ENCODE measurements at regions not wholly inside any gene's neighbourhood (a gene's known extent, or its start where the extent isn't known, plus 50 kb on each side); places are given as distances from the start of the nearest gene placed in this dataset.
"Not testable (repeated sequence)": the region's sequence is repeated elsewhere in the genome, so short reads cannot be mapped to it uniquely, and the experiment has no call there.

DNA sequence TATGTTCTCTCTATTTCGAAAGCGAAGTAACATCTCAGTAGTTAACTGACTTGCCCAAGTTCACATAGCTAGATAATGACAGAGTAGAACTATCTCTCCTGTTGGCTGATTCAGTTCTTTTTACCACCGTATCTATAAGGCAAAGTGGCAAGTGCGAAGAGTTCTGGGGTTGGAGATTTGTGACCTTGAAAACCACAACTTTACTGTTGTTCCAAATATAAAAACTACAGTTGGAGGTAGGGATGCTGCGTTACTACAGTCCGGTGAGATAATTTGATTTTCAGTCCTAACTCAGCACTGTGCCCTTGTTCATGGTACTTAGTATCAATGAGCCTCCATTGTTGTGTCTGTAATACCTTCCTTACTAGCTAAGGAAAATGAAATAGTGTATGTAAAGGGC lies 71.2 kb upstream of the GOLGA8B start:
- H3K27me3 ChIP-seq (ENCODE audit: control insufficient read depth, extremely low read depth, insufficient read depth, low read length): no peaks in the 10 kb centered on the region
- no peak overlapping the region for H3K4me3 ChIP-seq (ENCODE audit: control insufficient read depth in 2 of 3, extremely low read depth in 1 of 3, insufficient read depth in 2 of 3, low read depth in 1 of 3, low read length in 3 of 3)
- no peaks in the 10 kb centered on the region for H3K36me3 ChIP-seq (ENCODE audit: control insufficient read depth in 2 of 2, extremely low read depth in 1 of 2, insufficient read depth in 2 of 2, low read length in 2 of 2)
- no peak overlapping the region for H3K9ac ChIP-seq (ENCODE audit: control insufficient read depth, extremely low read depth, insufficient read depth, low read length)
- no peaks in the 10 kb centered on the region for H3K9me1 ChIP-seq (ENCODE audit: control insufficient read depth, extremely low read depth, insufficient read depth, low read length)
- FAIRE-seq (no peak), DNase-seq (ENCODE audit: low read depth, low spot score) (no peak)
- no peaks in the 10 kb centered on the region for H3K4me1 ChIP-seq (ENCODE audit: control insufficient read depth, extremely low read depth, insufficient read depth, low read length)
- no peak overlapping the region for H3K27ac ChIP-seq (ENCODE audit: control insufficient read depth, insufficient read depth, low read length)
- H2AFZ ChIP-seq (ENCODE audit: control insufficient read depth, low read length): no peak overlapping the region
- no peaks in the 10 kb centered on the region for H3K9me3 ChIP-seq (ENCODE audit: control insufficient read depth, low read depth, low read length)
- no peak overlapping the region for H3K4me2 ChIP-seq (ENCODE audit: control insufficient read depth, extremely low read depth, insufficient read depth, low read depth, low read length)
- TF ChIP-seq, protein P1, sequence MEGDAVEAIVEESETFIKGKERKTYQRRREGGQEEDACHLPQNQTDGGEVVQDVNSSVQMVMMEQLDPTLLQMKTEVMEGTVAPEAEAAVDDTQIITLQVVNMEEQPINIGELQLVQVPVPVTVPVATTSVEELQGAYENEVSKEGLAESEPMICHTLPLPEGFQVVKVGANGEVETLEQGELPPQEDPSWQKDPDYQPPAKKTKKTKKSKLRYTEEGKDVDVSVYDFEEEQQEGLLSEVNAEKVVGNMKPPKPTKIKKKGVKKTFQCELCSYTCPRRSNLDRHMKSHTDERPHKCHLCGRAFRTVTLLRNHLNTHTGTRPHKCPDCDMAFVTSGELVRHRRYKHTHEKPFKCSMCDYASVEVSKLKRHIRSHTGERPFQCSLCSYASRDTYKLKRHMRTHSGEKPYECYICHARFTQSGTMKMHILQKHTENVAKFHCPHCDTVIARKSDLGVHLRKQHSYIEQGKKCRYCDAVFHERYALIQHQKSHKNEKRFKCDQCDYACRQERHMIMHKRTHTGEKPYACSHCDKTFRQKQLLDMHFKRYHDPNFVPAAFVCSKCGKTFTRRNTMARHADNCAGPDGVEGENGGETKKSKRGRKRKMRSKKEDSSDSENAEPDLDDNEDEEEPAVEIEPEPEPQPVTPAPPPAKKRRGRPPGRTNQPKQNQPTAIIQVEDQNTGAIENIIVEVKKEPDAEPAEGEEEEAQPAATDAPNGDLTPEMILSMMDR (optimal IDR thresholded peaks at IDR 0.05 in 1 of 3, IDR thresholded peaks at IDR 0.05 in 1 of 3, conservative IDR thresholded peaks at IDR 0.05 in 1 of 3; ENCODE audit: extremely low read depth in 1 of 3, insufficient read depth in 2 of 3, low read length in 3 of 3): no peak
- no peak for TF ChIP-seq EZH2 (IDR thresholded peaks at IDR 0.05; ENCODE audit: low read length)
- H3K79me2 ChIP-seq (ENCODE audit: control insufficient read depth, insufficient read depth, low read length): no peaks in the 10 kb centered on the region
- no peaks in the 10 kb centered on the region for H4K20me1 ChIP-seq (ENCODE audit: control insufficient read depth, extremely low read depth, insufficient read depth, low read length)
- dilution Hi-C loops (cut with MboI; ENCODE audit: extremely low pct_ligation_motif_present, low sequenced_read_pairs): no loop called here

DNA sequence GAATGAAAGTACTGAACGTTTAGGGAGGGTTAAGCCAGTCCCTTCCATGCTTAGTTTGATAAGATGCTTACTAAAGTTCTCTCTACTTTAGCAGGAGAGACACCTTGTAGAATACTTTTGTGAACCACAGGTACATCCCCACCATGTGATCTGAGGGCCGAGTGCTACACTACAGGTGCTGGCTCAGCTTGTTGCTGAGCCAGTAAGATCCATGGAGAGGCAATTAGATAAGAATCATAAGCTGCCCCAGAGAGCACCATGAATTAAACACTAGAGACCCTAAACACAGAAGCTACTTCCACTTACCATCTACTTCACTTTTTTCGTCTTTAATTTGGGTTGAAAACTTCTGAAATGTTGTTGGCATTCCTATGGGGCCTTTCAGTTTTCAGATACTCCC lies 70.5 kb upstream of the GOLGA8B start:
- Histone ChIP-seq H3K27ac (ENCODE audit: control insufficient read depth, insufficient read depth, low read length) (no peak overlapping the region), H3K36me3 (ENCODE audit: control insufficient read depth in 2 of 2, extremely low read depth in 1 of 2, insufficient read depth in 2 of 2, low read length in 2 of 2) (no peaks in the 10 kb centered on the region), H3K79me2 (ENCODE audit: control insufficient read depth, insufficient read depth, low read length) (no peaks in the 10 kb centered on the region), H3K4me1 (ENCODE audit: control insufficient read depth, extremely low read depth, insufficient read depth, low read length) (no peaks in the 10 kb centered on the region), H3K9me1 (ENCODE audit: control insufficient read depth, extremely low read depth, insufficient read depth, low read length) (no peaks in the 10 kb centered on the region), H3K9me3 (ENCODE audit: control insufficient read depth, low read depth, low read length) (no peaks in the 10 kb centered on the region), H3K4me3 (ENCODE audit: control insufficient read depth in 2 of 3, extremely low read depth in 1 of 3, insufficient read depth in 2 of 3, low read depth in 1 of 3, low read length in 3 of 3) (no peak overlapping the region), H3K27me3 (ENCODE audit: control insufficient read depth, extremely low read depth, insufficient read depth, low read length) (no peaks in the 10 kb centered on the region), H3K9ac (ENCODE audit: control insufficient read depth, extremely low read depth, insufficient read depth, low read length) (no peak overlapping the region), H2AFZ (ENCODE audit: control insufficient read depth, low read length) (no peak overlapping the region), H4K20me1 (ENCODE audit: control insufficient read depth, extremely low read depth, insufficient read depth, low read length) (no peaks in the 10 kb centered on the region), H3K4me2 (ENCODE audit: control insufficient read depth, extremely low read depth, insufficient read depth, low read depth, low read length) (no peak overlapping the region)
- dilution Hi-C loops (cut with MboI; ENCODE audit: extremely low pct_ligation_motif_present, low sequenced_read_pairs): no loop called here
- DNase-seq (ENCODE audit: low read depth, low spot score) (no peak), FAIRE-seq (no peak)
- TF ChIP-seq, protein P1 (optimal IDR thresholded peaks at IDR 0.05 in 1 of 3, IDR thresholded peaks at IDR 0.05 in 1 of 3, conservative IDR thresholded peaks at IDR 0.05 in 1 of 3; ENCODE audit: extremely low read depth in 1 of 3, insufficient read depth in 2 of 3, low read length in 3 of 3): no peak
- no peak for TF ChIP-seq EZH2 (IDR thresholded peaks at IDR 0.05; ENCODE audit: low read length)

DNA sequence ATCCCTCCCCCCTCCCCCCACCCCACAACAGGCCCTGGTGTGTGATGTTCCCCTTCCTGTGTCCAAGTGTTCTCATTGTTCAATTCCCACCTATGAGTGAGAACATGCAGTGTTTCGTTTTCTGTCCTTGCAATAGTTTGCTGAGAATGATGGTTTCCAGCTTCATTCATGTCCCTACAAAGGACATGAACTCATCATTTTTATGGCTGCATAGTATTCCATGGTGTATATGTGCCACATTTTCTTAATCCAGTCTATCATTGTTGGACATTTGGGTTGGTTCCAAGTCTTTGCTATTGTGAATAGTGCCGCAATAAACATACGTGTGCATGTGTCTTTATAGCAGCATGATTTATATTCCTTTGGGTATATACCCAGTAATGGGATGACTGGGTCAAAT lies 69.9 kb upstream of the GOLGA8B start:
- dilution Hi-C loops (cut with MboI; ENCODE audit: extremely low pct_ligation_motif_present, low sequenced_read_pairs); H2AFZ ChIP-seq (ENCODE audit: control insufficient read depth, low read length); H3K27ac ChIP-seq (ENCODE audit: control insufficient read depth, insufficient read depth, low read length); H3K4me2 ChIP-seq (ENCODE audit: control insufficient read depth, extremely low read depth, insufficient read depth, low read depth, low read length); H3K4me1 ChIP-seq (ENCODE audit: control insufficient read depth, extremely low read depth, insufficient read depth, low read length); H3K36me3 ChIP-seq (ENCODE audit: control insufficient read depth in 2 of 2, extremely low read depth in 1 of 2, insufficient read depth in 2 of 2, low read length in 2 of 2); H3K27me3 ChIP-seq (ENCODE audit: control insufficient read depth, extremely low read depth, insufficient read depth, low read length); H3K9me1 ChIP-seq (ENCODE audit: control insufficient read depth, extremely low read depth, insufficient read depth, low read length); H3K79me2 ChIP-seq (ENCODE audit: control insufficient read depth, insufficient read depth, low read length); FAIRE-seq; H4K20me1 ChIP-seq (ENCODE audit: control insufficient read depth, extremely low read depth, insufficient read depth, low read length); DNase-seq (ENCODE audit: low read depth, low spot score); H3K9ac ChIP-seq (ENCODE audit: control insufficient read depth, extremely low read depth, insufficient read depth, low read length); H3K9me3 ChIP-seq (ENCODE audit: control insufficient read depth, low read depth, low read length); H3K4me3 ChIP-seq (ENCODE audit: control insufficient read depth in 2 of 3, extremely low read depth in 1 of 3, insufficient read depth in 2 of 3, low read depth in 1 of 3, low read length in 3 of 3): not testable (repeated sequence)

Data from keratinocyte (primary cell).